DND-41 (cell line): ENCODE measurements at regions not wholly inside any gene's neighbourhood (a gene's known extent, or its start where the extent isn't known, plus 50 kb on each side); places are given as distances from the start of the nearest gene placed in this dataset.

Experiments
- ATAC-seq: fragments of 200-7000 bp; cut with Tn5 transposase; 3 replicates; pipeline ENCODE4 v1.9.1; 2021; ENCODE audit warnings: low read depth; ENCODE audit not compliant: insufficient read depth
- DNase-seq: peaks from one replicate; pipeline ENCODE4 v3.0.0-alpha.2; 2020
- H2AFZ ChIP-seq: 2 replicates; pipeline ENCODE4 v1.6.0; 2012; ENCODE audit warnings: low read depth, low read length
- H3K27ac ChIP-seq: 2 replicates; pipeline ENCODE4 v1.5.1; 2012; ENCODE audit warnings: low read length, inconsistent platforms
- H3K27me3 ChIP-seq: fragments of 200-600 bp; sonication (generic); 2 replicates; pipeline ENCODE4 v1.6.0; 2012; ENCODE audit warnings: low read length, mild to moderate bottlenecking, inconsistent platforms; ENCODE audit not compliant: insufficient read depth, poor library complexity
- H3K36me3 ChIP-seq: 2 replicates; pipeline ENCODE4 v1.5.1; 2012; ENCODE audit warnings: low read length, inconsistent platforms; ENCODE audit not compliant: insufficient read depth
- H3K4me1 ChIP-seq: 2 replicates; pipeline ENCODE4 v1.5.1; 2012; ENCODE audit warnings: mild to moderate bottlenecking, low read length; ENCODE audit not compliant: insufficient read depth
- H3K4me2 ChIP-seq: 2 replicates; pipeline ENCODE4 v1.6.0; 2012; ENCODE audit warnings: mild to moderate bottlenecking, moderate library complexity, low read length, inconsistent platforms; ENCODE audit not compliant: insufficient read depth
- H3K4me3 ChIP-seq, 2 experiments: fragments of 200-600 bp in 1 of 2; shearing (Covaris generic) in 1 of 2; 2 replicates each; pipeline ENCODE4 v1.5.1; 2012 to 2016; ENCODE audit warnings: inconsistent platforms in 2 of 2, low read length in 2 of 2, mild to moderate bottlenecking in 2 of 2, low read depth in 1 of 2, moderate library complexity in 1 of 2
- H3K79me2 ChIP-seq: 2 replicates; pipeline ENCODE4 v1.6.0; 2012; ENCODE audit warnings: low read length, inconsistent platforms; ENCODE audit not compliant: insufficient read depth
- H3K9ac ChIP-seq: 2 replicates; pipeline ENCODE4 v1.6.0; 2012; ENCODE audit warnings: low read depth, mild to moderate bottlenecking, inconsistent platforms, low read length, moderate library complexity
- H3K9me3 ChIP-seq: 2 replicates; pipeline ENCODE4 v1.5.1; 2012; ENCODE audit warnings: low read length, moderate library complexity, mild to moderate bottlenecking, inconsistent platforms; ENCODE audit not compliant: insufficient read depth, severe bottlenecking
- H4K20me1 ChIP-seq: 2 replicates; pipeline ENCODE4 v1.6.0; 2012; ENCODE audit warnings: low read length; ENCODE audit not compliant: insufficient read depth
- EZH2 ChIP-seq: IDR thresholded peaks from 3 replicates; pipeline ENCODE4 v1.6.1; 2012; ENCODE audit warnings: borderline replicate concordance, low read depth, mild to moderate bottlenecking, moderate library complexity, low read length, inconsistent platforms; ENCODE audit not compliant: severe bottlenecking
- TF ChIP-seq, protein P1 (sequence below): IDR thresholded peaks from 2 replicates; pipeline ENCODE4 v1.5.1; 2012; ENCODE audit warnings: borderline replicate concordance, low read length, moderate library complexity, mild to moderate bottlenecking; ENCODE audit not compliant: poor library complexity, severe bottlenecking; ENCODE audit errors: extremely low read depth

DNA sequence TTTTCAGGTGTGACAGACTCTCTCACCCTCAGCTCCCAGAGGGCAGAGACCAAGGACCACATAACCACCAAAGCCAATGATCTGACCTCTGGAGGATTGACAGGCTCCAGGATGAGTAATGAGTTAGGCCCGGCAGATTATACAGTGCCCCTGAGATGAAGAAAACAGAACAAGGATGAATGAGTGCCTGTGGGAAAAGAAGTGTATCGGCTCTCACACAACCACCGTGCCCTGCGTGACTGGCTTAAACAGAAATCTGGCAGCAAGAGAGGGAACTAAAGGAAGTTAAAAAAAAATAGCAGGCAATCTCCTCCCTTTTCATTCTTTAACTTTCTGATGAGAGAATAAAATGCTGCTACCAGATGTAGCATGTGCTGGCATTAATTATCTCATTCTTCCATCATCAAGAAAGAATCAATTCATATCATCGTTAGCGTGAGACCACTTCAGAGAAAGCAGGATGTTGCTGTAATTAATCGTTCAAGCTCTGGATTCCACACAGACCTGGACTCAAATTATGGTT lies 227.5 kb upstream of the COL8A1 start:
- no peak overlapping the region for H3K4me3 ChIP-seq
- no peaks in the 10 kb centered on the region for H4K20me1 ChIP-seq
- TF ChIP-seq EZH2 = no peak
- TF ChIP-seq, protein P1, sequence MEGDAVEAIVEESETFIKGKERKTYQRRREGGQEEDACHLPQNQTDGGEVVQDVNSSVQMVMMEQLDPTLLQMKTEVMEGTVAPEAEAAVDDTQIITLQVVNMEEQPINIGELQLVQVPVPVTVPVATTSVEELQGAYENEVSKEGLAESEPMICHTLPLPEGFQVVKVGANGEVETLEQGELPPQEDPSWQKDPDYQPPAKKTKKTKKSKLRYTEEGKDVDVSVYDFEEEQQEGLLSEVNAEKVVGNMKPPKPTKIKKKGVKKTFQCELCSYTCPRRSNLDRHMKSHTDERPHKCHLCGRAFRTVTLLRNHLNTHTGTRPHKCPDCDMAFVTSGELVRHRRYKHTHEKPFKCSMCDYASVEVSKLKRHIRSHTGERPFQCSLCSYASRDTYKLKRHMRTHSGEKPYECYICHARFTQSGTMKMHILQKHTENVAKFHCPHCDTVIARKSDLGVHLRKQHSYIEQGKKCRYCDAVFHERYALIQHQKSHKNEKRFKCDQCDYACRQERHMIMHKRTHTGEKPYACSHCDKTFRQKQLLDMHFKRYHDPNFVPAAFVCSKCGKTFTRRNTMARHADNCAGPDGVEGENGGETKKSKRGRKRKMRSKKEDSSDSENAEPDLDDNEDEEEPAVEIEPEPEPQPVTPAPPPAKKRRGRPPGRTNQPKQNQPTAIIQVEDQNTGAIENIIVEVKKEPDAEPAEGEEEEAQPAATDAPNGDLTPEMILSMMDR = no peak
- DNase-seq = no peak
- no peaks in the 10 kb centered on the region for H3K9me3 ChIP-seq
- no peak overlapping the region for H2AFZ ChIP-seq
- no peak overlapping the region for H3K27ac ChIP-seq
- H3K9ac ChIP-seq = no peak overlapping the region
- H3K79me2 ChIP-seq = no peaks in the 10 kb centered on the region
- no peaks in the 10 kb centered on the region for H3K36me3 ChIP-seq
- no peaks in the 10 kb centered on the region; the same call in 1 of the 2 replicates for H3K4me1 ChIP-seq
- no peak for ATAC-seq
- no peaks in the 10 kb centered on the region for H3K27me3 ChIP-seq
- no peak overlapping the region for H3K4me2 ChIP-seq

DNA sequence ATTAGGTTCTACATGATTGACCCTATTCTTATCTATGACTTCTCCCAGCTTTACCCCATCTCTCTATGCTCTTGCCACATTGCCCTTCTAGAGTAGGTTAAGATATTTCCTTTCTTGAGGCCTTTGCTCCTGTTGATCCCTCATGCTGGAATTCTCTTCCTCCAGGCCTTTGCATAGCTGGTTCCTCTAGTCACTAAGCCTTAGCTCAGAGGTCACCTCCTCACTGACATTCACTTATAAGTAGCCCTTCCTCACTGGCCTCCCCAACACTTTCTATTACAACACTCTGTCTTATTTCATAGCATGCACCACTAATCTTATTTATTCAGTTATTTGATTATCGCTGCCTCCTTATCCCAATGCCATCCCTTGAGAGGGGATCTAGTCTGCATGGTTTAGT lies 228.4 kb upstream of the COL8A1 start:
- H3K4me1 ChIP-seq = no peaks in the 10 kb centered on the region; the same call in 1 of the 2 replicates
- H3K9ac ChIP-seq = no peak overlapping the region
- TF ChIP-seq, protein P1 = no peak
- no peak for TF ChIP-seq EZH2
- no peaks in the 10 kb centered on the region for H3K27me3 ChIP-seq
- ATAC-seq (no peak), DNase-seq (no peak)
- no peak overlapping the region for H3K4me2 ChIP-seq
- no peak overlapping the region for H3K27ac ChIP-seq
- H2AFZ ChIP-seq = no peak overlapping the region
- H4K20me1 ChIP-seq = no peaks in the 10 kb centered on the region
- H3K4me3 ChIP-seq = no peak overlapping the region
- no peaks in the 10 kb centered on the region for H3K79me2 ChIP-seq
- H3K9me3 ChIP-seq = no peaks in the 10 kb centered on the region
- no peaks in the 10 kb centered on the region for H3K36me3 ChIP-seq

DNA sequence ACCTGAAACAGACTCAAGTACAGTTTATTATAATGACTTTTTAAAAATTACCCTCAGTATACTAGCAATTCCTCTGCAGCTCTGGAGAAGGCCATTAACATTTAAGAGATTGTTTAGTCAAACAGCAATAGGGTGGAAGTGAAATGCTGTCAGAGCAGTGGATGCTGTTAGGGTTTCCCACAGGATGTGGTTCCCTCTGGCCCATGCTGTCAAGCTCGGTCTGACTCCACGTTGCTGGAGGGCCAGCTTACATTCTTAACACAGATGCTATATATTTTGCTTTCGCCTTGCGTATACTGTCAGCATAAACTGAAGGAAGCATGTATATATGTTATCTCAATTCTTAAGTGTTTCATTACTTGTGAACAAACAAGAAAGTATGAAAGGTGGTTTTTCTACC lies 231.1 kb upstream of the COL8A1 start:
- H3K4me3 ChIP-seq = no peak overlapping the region
- ATAC-seq (peak; percentile 66; the same call in 2 of the 3 replicates), DNase-seq (no peak)
- H3K4me2 ChIP-seq = no peak overlapping the region
- no peak overlapping the region for H2AFZ ChIP-seq
- H3K27me3 ChIP-seq = no peaks in the 10 kb centered on the region
- H3K4me1 ChIP-seq = no peaks in the 10 kb centered on the region; the same call in 1 of the 2 replicates
- H3K9me3 ChIP-seq = no peaks in the 10 kb centered on the region
- no peaks in the 10 kb centered on the region for H4K20me1 ChIP-seq
- no peak overlapping the region; the same call in 1 of the 2 replicates for H3K9ac ChIP-seq
- TF ChIP-seq, protein P1 = no peak
- no peak for TF ChIP-seq EZH2
- H3K79me2 ChIP-seq = no peaks in the 10 kb centered on the region
- no peaks in the 10 kb centered on the region for H3K36me3 ChIP-seq
- no peak overlapping the region for H3K27ac ChIP-seq
